NCI-H748 treated with DMSO at 0.1 percent for 48 hours (cell line): ENCODE measurements at regions not wholly inside any gene's neighbourhood (a gene's known extent, or its start where the extent isn't known, plus 50 kb on each side); places are given as distances from the start of the nearest gene placed in this dataset.
A peak's percentile ranks its signal among the peaks of the same experiment; 100 is the strongest.
"Not testable (repeated sequence)": the region's sequence is repeated elsewhere in the genome, so short reads cannot be mapped to it uniquely, and the experiment has no call there.

Source experiments
- DNase-seq: peaks from one replicate; lab custom pipeline; 2025; lab: John Stamatoyannopoulos, UW

- DNase-seq, result no peak
These were observed 234.3 kb downstream of the VRK1 start for GRCh38 chr14:97031530-97031929.

DNA sequence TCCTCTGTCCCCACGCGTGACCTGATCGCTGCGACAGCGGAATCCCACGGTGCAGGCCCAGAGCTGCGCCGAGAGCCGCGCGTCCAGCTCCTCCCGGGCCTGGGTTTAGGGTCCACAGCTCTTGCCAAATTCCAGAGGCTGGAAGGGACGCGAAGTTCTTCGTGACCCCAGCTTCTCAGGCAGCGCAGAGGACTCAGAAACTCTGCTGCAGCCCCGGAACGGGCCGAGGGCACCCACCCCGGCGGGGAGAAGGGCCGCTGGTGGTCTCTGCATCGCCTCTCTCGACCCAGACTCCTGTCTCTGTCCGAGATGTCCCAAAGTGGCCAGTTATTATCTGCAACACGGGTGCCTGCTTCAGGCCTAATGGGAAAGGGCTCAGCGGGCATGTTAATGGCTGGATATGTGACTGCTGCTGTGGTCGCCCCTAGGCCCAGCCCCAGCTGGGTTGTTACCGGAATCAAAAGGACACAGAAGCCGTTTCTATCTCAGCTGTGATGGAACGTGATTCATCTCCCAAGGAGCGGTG lies 236.4 kb downstream of the VRK1 start:
- no peak for DNase-seq

GRCh38 chr14:97036086-97036852 lies 239.1 kb downstream of the VRK1 start:
- no peak for DNase-seq

DNA sequence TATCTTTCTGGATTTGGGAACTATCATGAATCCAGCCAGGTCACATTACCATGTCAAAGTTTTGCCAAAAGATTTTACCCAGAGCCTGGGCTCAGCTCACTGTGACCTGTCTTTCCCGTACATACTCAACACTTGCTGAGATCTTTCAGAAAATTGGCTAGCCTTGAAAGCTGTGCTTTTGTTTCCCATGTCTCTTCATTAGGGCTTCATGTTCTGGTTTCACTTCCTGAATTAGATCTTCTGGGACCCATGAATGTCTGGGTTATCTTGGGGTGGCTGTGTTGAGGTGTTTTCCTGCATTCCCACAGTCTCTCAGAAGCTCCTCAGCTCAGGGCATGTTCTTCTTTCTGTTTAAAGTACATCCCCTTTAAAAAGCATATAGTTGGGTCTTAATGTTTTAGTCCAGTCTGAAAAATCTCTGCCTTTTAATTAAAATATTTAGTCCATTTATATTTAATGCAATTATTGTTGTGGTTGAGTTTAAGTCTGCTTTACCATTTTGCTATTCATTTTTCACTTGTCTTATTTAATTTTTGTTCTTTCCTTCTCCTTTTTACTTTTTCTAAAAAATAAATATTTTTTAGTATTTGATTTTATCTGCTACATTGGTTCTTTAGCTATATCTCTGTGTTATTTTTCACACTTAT lies 242.7 kb downstream of the VRK1 start:
- no peak for DNase-seq

DNA sequence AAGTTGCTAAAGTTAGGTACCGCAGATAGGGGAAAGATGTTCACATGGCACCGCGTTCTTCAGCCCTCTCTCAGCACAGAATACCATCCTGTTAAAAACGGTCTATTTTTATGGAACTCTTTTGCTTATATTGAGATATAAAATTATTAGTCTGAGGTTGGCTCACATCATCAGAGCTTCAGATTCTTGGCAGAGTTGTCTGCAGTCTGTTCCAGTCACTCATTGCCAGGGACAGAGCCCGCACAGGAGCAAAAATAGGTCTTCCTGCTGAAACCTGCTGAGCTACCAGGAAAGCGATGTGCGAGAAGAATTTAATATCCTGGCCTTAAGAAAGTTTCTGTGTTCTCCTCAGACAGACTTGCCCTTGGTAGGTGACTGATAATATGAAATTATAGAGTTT lies 249.8 kb downstream of the VRK1 start:
- no peak for DNase-seq

DNA sequence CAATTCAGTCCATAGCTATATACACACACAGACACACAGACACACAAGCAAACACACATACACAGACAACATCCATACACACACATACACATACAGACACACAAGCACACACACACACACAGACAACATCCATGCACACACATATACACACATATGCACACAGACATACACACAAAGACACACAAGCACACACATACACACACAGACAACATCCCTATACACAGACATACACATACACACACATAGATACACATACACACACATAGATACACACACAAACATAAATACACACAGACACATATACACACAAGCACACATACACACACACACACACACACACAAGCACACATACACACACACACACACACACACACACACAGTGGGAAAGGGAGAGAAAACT lies 254.8 kb downstream of the VRK1 start:
- DNase-seq, result no peak

- DNase-seq, result no peak
These were observed 256.8 kb downstream of the VRK1 start for GRCh38 chr14:97053941-97054340.

DNA sequence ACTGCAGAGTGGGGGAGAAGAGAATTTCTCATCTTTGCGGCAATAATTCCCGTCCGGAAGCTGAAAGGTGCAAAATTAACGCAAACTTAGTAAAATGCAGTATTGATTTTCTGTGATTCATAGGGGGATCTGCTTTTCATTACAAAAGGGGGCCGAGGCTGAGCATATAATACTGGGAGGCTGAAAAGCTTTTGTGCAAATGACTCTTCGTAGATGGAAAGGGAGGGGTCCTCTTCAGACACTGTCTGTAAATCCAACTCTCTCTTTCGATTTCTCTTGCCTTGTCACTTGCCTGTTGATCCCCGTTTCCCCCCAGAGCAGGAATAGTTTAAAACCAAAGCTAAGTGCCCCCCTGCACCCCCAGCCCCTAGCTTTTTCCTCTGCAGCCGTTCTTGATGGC lies 258.2 kb downstream of the VRK1 start:
- DNase-seq, result no peak

DNA sequence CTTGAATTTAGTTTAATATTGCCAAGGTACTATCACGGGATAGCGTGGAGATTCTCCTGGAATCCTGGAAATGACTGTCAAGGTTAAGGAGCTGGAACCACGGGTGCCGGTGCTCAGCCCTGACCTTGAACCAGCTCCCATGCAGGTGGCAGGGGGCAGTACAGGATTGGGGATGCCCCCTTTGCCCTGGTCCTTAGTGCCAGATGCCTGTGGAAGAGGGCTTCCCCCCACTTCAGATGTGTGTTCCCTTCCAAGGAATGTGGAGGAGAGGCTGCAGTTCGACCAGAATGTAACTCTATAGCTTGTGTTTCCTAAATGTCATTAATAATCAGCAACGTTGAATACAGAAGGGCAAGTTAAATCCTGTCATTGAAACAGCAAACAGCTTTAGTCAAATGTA lies 258.9 kb downstream of the VRK1 start:
- no peak for DNase-seq

- DNase-seq, result peak; percentile 60
These were observed 260.3 kb downstream of the VRK1 start for GRCh38 chr14:97057238-97058073.

GRCh38 chr14:97058074-97058467 lies 260.9 kb downstream of the VRK1 start:
- DNase-seq, result peak; percentile 61

- DNase-seq, result no peak
These were observed 261.4 kb downstream of the VRK1 start for GRCh38 chr14:97058589-97058988.

DNA sequence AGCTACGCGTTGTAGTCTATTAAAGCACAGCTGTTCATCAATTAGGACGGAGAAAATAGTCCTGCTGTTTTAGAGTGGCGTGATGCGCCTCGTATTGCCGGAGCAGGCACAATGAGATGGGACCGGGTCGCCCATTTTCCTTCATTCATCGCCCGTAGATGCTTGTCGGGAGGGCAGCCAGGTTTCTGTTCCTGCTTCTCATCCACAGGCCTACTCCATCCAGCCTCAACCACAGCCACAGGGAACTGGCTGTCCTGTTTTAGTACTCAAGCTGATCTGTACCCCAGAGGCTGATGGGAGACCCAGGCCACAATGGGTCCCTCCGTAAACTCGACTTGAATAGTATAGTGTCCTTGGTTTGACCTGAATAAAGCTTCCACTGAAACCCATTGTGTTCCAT lies 264.0 kb downstream of the VRK1 start:
- DNase-seq, result no peak

DNA sequence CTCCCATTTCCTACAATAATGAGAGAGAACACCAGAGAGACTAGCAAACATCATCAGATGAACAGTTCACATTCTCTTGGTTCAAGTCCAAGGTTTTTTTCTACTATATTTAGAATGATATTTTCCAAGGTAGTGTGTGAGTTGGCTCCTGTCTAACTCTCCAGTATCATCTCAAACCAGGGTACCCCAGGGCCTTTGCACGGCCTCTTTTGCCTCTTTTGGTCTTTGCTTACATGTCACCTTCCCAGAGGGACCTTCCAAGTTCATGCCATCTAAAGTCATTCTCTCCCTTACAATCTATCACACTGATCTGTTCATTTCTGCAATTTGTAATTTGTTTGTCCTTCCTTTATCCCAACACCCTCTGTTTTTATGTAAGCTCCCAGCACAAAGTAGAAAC lies 264.5 kb downstream of the VRK1 start:
- DNase-seq, result no peak

GRCh38 chr14:97065305-97066067 lies 268.3 kb downstream of the VRK1 start:
- DNase-seq, result no peak

DNA sequence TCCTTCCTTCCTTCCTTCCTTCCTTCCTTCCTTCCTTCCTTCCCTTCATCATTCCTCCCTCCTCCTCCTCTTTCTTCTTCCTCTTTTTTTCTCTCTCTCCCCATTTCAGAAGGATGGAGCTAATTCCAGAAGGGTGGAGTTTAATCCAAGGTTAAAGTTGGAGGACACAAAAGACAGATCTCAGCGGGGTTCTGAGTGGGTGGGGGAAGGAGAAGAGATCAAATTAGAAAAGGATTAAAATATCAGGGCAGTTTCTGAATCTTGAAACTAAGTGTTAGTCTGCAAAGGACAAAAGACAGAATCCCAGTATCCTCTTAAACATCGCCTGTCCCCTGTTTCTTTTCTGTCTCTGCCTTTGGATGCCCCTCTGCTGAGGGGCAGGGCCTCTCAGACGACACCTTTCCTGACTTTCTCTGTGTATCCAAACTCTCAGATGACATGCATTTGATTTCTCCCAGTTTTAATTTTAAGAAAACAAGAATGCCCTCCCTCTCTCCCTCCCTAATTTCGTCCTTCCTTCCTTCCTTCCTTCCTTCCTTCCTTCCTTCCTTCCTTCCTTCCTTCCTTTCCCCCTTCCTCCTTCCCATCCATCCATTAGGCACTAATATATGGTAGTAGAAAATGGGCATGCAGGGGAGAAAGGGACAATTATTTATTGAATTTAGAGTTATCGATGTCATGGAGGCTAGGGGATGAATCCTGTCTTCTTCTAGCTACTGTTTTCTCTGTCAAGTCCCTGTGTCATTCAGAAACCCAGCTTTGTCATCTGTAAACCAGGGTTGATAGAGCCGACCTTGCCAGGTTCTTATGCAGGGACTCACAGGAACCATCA lies 269.1 kb downstream of the VRK1 start:
- no peak for DNase-seq

- DNase-seq, result not testable (repeated sequence)
These were observed 271.1 kb downstream of the VRK1 start for GRCh38 chr14:97068293-97068692.

GRCh38 chr14:97070259-97070658 lies 273.1 kb downstream of the VRK1 start:
- no peak for DNase-seq

- DNase-seq, result no peak
These were observed 274.0 kb downstream of the VRK1 start for GRCh38 chr14:97071177-97071576.

DNA sequence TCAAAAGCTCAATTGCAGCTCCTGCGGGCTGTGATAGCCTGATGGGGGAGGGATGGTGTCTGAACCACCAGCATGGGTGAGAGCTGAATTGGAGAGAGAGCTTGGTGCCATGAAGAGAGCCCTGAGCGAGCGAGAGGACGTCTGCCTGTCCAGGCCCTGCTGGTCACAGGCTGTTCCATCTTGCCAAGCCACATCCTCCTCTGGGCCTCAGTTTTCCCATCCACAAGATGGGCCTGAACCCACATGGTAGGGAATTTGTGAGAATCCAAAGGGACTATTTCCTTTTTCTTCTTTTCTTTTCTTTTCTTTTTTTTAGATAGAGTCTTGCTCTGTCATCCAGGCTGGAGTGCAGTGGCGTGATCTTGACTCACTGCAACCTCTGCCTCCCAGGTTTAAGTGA lies 276.4 kb downstream of the VRK1 start:
- no peak for DNase-seq

GRCh38 chr14:97074456-97074855 lies 277.3 kb downstream of the VRK1 start:
- DNase-seq, result no peak
